HepG2 (cell line): ENCODE measurements at regions not wholly inside any gene's neighbourhood (a gene's known extent, or its start where the extent isn't known, plus 50 kb on each side); places are given as distances from the start of the nearest gene placed in this dataset.

ENCODE experiments used
- ATAC-seq: fragments of 200-7000 bp; cut with Tn5 transposase; 3 replicates; pipeline ENCODE4 v1.9.1; 2020; ENCODE audit warnings: mild to moderate bottlenecking, moderate library complexity
- BruUV-seq: library from RNA; stranded (reverse); fragments of 400-500 nt; replicated peaks from 2 replicates; lab custom pipeline; 2021; lab: Mats Ljungman, UMichigan
- CTCF ChIA-PET: fragments of 300-600 bp; formaldehyde crosslinking; extraction: SDS; loops from one replicate; lab custom pipeline; 2021; ENCODE audit warnings: low total read pairs, inconsistent platforms, low intra/inter-chr PET ratio; lab: Yijun Ruan, JAX
- POLR2A ChIA-PET: fragments of 350-600 bp; sonication (Branson Sonifier 250); formaldehyde crosslinking; loops from one replicate; lab custom pipeline; 2020; ENCODE audit warnings: antibody characterized with exemption, inconsistent platforms; lab: Yijun Ruan, JAX
- DNase-seq: peaks from one replicate; pipeline ENCODE4 v3.0.0-alpha.2; 2015; ENCODE audit warnings: low spot score
- FAIRE-seq: peaks from 3 replicates; lab custom pipeline; 2011; peaks lifted over from hg19 to GRCh38; lab: Jason Lieb, UNC
- H2AFZ ChIP-seq: one replicate; pipeline ENCODE4 v1.6.1; 2011; ENCODE audit warnings: low read length, inconsistent platforms
- H3K27ac ChIP-seq: fragments of 300-600 bp; 3 replicates; pipeline ENCODE4 v1.8.0; 2011; ENCODE audit warnings: mixed run types, mild to moderate bottlenecking, mixed read lengths, low read length, inconsistent platforms; ENCODE audit not compliant: insufficient read depth; ENCODE audit errors: extremely low read length
- H3K27me3 ChIP-seq, 2 experiments: fragments of 200-600 bp in 1 of 2; 2 replicates in 1 of 2; 3 replicates in 1 of 2; pipeline versions ENCODE4 v1.6.0 to v1.8.0; 2011; ENCODE audit warnings: low read length in 2 of 2, mild to moderate bottlenecking in 2 of 2, moderate library complexity in 2 of 2, inconsistent platforms in 1 of 2; ENCODE audit not compliant: insufficient read depth in 2 of 2, control insufficient read depth in 1 of 2
- H3K36me3 ChIP-seq, 2 experiments: fragments of 200-600 bp in 1 of 2; replicated peaks in 1 of 2; 2 replicates in 1 of 2; 3 replicates in 1 of 2; pipeline versions ENCODE4 v1.5.1 to v1.8.0; 2011; ENCODE audit warnings: low read length in 2 of 2, inconsistent platforms in 1 of 2; ENCODE audit not compliant: insufficient read depth in 2 of 2, control insufficient read depth in 1 of 2
- H3K4me1 ChIP-seq: 2 replicates; pipeline ENCODE4 v1.5.1; 2012; ENCODE audit warnings: low read length, inconsistent platforms; ENCODE audit not compliant: insufficient read depth
- H3K4me2 ChIP-seq: 2 replicates; pipeline ENCODE4 v1.6.0; 2011; ENCODE audit warnings: low read depth, low read length, inconsistent platforms
- H3K4me3 ChIP-seq, 3 experiments: fragments of 200-600 bp in 1 of 3; sonication (generic), shearing (Covaris generic) in 1 of 3; replicated peaks in 1 of 3; 2 replicates each; pipeline ENCODE4 v1.5.1; 2011 to 2016; ENCODE audit warnings: low read length in 3 of 3, inconsistent platforms in 2 of 3, low read depth in 2 of 3, mild to moderate bottlenecking in 2 of 3, control low read depth in 1 of 3, mixed read lengths in 1 of 3; ENCODE audit not compliant: insufficient read depth in 1 of 3
- H3K79me2 ChIP-seq: one replicate; pipeline ENCODE4 v1.6.1; 2011; ENCODE audit warnings: low read length, inconsistent platforms; ENCODE audit not compliant: insufficient read depth
- H3K9ac ChIP-seq: 2 replicates; pipeline ENCODE4 v1.6.0; 2011; ENCODE audit warnings: mild to moderate bottlenecking, low read depth, low read length, inconsistent platforms; ENCODE audit not compliant: insufficient read depth
- H3K9me3 ChIP-seq: 2 replicates; pipeline ENCODE4 v1.5.1; 2012; ENCODE audit warnings: mild to moderate bottlenecking, low read length
- H4K20me1 ChIP-seq: 2 replicates; pipeline ENCODE4 v1.6.0; 2011; ENCODE audit warnings: inconsistent platforms, mild to moderate bottlenecking, low read length, moderate library complexity; ENCODE audit not compliant: insufficient read depth
- CSRNP2 ChIP-seq: sonication (generic); formaldehyde crosslinking; conservative IDR thresholded peaks from 2 replicates; pipeline ENCODE4 v1.8.0; 2022; ENCODE audit warnings: low read depth, missing genetic modification reagents
- DDIT3 ChIP-seq: sonication (generic); formaldehyde crosslinking; IDR thresholded peaks from 2 replicates; pipeline ENCODE4 v1.4.0; 2020; ENCODE audit warnings: mild to moderate bottlenecking, missing genetic modification reagents
- FIP1L1 ChIP-seq: fragments of 200-400 bp; formaldehyde crosslinking; IDR thresholded peaks from 2 replicates; pipeline ENCODE4 v1.6.1; 2018; ENCODE audit warnings: low read depth, mild to moderate bottlenecking, low read length, moderate library complexity, borderline replicate concordance; ENCODE audit not compliant: insufficient read depth
- FOXP4 ChIP-seq: sonication (generic); formaldehyde crosslinking; IDR thresholded peaks from 2 replicates; pipeline ENCODE4 v1.4.0; 2020; ENCODE audit warnings: missing genetic modification reagents
- KMT2A ChIP-seq: sonication (generic); formaldehyde crosslinking; IDR thresholded peaks from 2 replicates; pipeline ENCODE4 v1.4.0; 2020; ENCODE audit warnings: missing genetic modification reagents
- MBNL3 ChIP-seq: fragments of 250-450 bp; sonication (Bioruptor Pico); conservative IDR thresholded peaks from 2 replicates; pipeline ENCODE4 v1.8.0; 2022; ENCODE audit warnings: mild to moderate bottlenecking, inconsistent platforms
- MTA3 ChIP-seq: sonication (generic); formaldehyde crosslinking; IDR thresholded peaks from 2 replicates; pipeline ENCODE4 v1.4.0; 2020; ENCODE audit warnings: missing genetic modification reagents
- TGIF2 ChIP-seq: IDR thresholded peaks from 2 replicates; pipeline ENCODE4 v1.6.1; 2016; ENCODE audit warnings: control low read depth, missing compliant biosample characterization
- ZNF142 ChIP-seq: sonication (generic); formaldehyde crosslinking; IDR thresholded peaks from 2 replicates; pipeline ENCODE4 v1.4.0; 2020; ENCODE audit warnings: missing genetic modification reagents
- ZNF256 ChIP-seq: sonication (generic); formaldehyde crosslinking; conservative IDR thresholded peaks from 2 replicates; pipeline ENCODE4 v1.4.0; 2020; ENCODE audit warnings: missing genetic modification reagents
- ZNF280B ChIP-seq: sonication (generic); formaldehyde crosslinking; IDR thresholded peaks from 2 replicates; pipeline ENCODE4 v1.5.0; 2020; ENCODE audit warnings: missing genetic modification reagents, mild to moderate bottlenecking, borderline replicate concordance
- ZNF552 ChIP-seq: sonication (generic); formaldehyde crosslinking; IDR thresholded peaks from 2 replicates; pipeline ENCODE4 v1.9.0; 2022; ENCODE audit warnings: missing genetic modification reagents, mild to moderate bottlenecking, borderline replicate concordance
- WGBS: methylation state at CpG from one replicate; pipeline ENCODE4 v1.1.6; 2017; ENCODE audit warnings: low lambda C conversion rate; 5-methylcytosine and 5-hydroxymethylcytosine counted together
- in situ Hi-C: cut with HindIII; loops from 2 replicates; pipeline ENCODE4 v1.10.0; 2017; ENCODE audit warnings: low pct_unique_long_range_greater_than_20kb; ENCODE audit not compliant: extremely low pct_ligation_motif_present
- intact Hi-C: fragments of 100-400 bp; cut with micrococcal nuclease; formaldehyde crosslinking; loops from one replicate; pipeline ENCODE4 v1.10.0; 2022; ENCODE audit not compliant: unreplicated experiment

- no TSS peak for BruUV-seq
- H4K20me1 ChIP-seq = no peaks in the 10 kb centered on the region
- ATAC-seq (no peak), DNase-seq (no peak), FAIRE-seq (no peak)
- in situ Hi-C loops (no loop called here), intact Hi-C loops (loop anchor here (10.0 kb wide), 1 partner anchor 766 kb away; no protein-coding TSS in a partner anchor)
- H2AFZ ChIP-seq = no peak overlapping the region
- no peaks in the 10 kb centered on the region for H3K36me3 ChIP-seq
- 51% methylated on average over 7 of the region's 7 CpGs for WGBS
- ChIA-PET CTCF (no interaction called here), POLR2A (no interaction called here)
- H3K4me1 ChIP-seq = peaks cover 18% of the 10 kb centered on the region
- no peaks in the 10 kb centered on the region for H3K9me3 ChIP-seq
- H3K27me3 ChIP-seq = no peaks in the 10 kb centered on the region
- no peak overlapping the region for H3K4me3 ChIP-seq
- H3K9ac ChIP-seq = no peak overlapping the region
- no peak overlapping the region for H3K4me2 ChIP-seq
- no peak overlapping the region for H3K27ac ChIP-seq
- no peaks in the 10 kb centered on the region for H3K79me2 ChIP-seq
- TF ChIP-seq TGIF2 = no peak
- no peak for TF ChIP-seq FOXP4
- no peak for TF ChIP-seq FIP1L1
- TF ChIP-seq ZNF256 (CRISPR knock-in tag) = no peak
- TF ChIP-seq MTA3 (CRISPR knock-in tag) = no peak
- TF ChIP-seq CSRNP2 (CRISPR knock-in tag) = no peak
- TF ChIP-seq MBNL3 = no peak
- TF ChIP-seq ZNF552 (CRISPR knock-in tag) = no peak
- no peak for TF ChIP-seq ZNF280B
- TF ChIP-seq DDIT3 (CRISPR knock-in tag) = no peak
- no peak for TF ChIP-seq KMT2A (CRISPR knock-in tag)
- TF ChIP-seq ZNF142 (CRISPR knock-in tag) = no peak
Measured at GRCh38 chr5:174518512-174518911, 205.9 kb upstream of the MSX2 start.
